ENCODE measurements at regions not wholly inside any gene's neighbourhood (a gene's known extent, or its start where the extent isn't known, plus 50 kb on each side); places are given as distances from the start of the nearest gene placed in this dataset.

DNA sequence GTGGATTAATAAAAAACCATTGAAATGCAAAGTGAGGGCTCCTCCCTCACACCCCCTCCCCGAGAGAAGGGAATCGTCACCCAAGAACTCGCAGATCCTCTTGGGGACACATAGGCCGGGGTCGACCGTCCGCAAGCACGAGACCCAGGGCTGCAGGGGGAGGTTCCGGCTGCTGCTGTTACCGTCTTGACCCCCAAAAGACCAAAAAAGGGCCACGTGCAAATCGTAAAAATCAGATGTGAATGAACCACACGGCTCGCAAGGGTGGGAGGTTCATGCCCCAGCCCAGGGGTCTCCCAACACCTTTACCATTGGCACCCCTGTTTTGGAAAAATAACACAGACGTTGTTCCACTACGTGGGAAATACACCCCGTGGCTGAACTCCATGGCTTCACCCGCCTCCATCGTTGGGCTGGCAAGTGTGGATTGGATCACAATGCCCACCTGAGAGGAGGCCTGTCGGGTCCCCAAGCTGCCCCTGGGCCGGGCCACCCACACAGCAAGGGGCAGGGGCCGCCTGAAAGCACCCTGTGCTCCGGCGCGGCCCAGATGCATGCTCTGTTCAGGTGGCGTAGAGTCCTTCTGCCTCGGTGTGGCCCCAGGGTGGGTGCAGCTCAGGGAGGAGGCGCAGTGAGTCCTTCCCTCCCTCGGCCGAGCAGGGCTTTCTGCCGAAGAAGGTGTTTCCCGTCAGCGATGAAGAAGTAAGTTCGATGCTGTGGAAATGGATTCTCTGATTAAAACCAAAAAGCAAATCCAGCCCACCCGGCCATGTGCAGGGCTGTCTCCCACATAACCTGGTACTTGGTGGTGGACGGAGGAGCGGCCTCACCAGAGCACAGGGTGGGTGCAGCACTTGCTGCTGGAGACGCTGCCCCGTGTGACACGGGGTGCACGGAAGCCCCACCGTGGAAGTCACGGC, 85.0 kb downstream of the YTHDF1 start:
- Histone ChIP-seq H3K4me3 (no peak overlapping the region), H3K36me3 (ENCODE audit: insufficient read depth, low read length) (no peaks in the 10 kb centered on the region), H3K27ac (no peak overlapping the region), H3K9me3 (ENCODE audit: low read depth, low read length) (no peaks in the 10 kb centered on the region), H3K9ac (ENCODE audit: insufficient read length) (no peak overlapping the region)
- TF ChIP-seq FOXP2 (optimal IDR thresholded peaks at IDR 0.05; ENCODE audit: control extremely low read depth, extremely low read length, insufficient read depth) (no peak), POLR2AphosphoS5 (IDR thresholded peaks at IDR 0.05; ENCODE audit: borderline replicate concordance, low read depth, low read length) (no peak), EZH2 (IDR thresholded peaks at IDR 0.05) (no peak)
- no peak for DNase-seq (ENCODE audit: low read depth, low spot score)

DNA sequence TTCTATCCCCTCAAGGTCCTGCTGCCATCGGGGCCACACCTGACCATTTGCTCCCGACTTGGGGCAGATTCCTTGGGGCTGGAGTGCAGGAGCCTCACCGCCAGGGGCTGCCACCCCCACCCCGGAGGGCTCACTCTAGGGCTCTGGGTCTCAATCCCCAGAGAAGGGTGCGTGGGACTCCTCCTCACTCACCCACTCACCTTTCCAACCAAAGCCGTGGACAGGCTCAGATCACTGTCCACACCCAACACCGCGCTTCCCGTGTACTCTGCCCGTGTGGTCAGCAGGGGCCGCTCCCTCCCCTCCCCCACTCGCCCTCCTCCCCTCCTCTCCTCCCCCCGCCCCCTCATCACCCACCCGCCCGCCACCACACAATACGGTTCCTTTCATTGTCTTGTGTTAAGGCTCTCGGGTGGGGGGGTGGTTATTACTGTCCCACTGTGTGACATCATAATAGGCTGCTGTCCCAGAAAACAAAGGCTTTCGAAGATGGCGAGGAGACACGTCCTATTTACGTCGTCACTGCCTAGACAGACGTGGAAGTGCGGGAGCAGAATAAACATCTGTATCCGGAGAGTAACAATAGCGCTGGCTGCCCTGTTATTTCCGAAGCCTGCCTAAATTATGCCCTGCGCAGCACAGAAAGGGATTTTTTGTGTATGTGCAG, 85.8 kb downstream of the YTHDF1 start:
- Histone ChIP-seq H3K27ac (no peak overlapping the region), H3K9me3 (ENCODE audit: low read depth, low read length) (no peaks in the 10 kb centered on the region), H3K9ac (ENCODE audit: insufficient read length) (no peak overlapping the region), H3K4me3 (no peak overlapping the region), H3K36me3 (ENCODE audit: insufficient read depth, low read length) (no peaks in the 10 kb centered on the region)
- no peak for DNase-seq (ENCODE audit: low read depth, low spot score)
- no peak for TF ChIP-seq FOXP2 (optimal IDR thresholded peaks at IDR 0.05; ENCODE audit: control extremely low read depth, extremely low read length, insufficient read depth)
- no peak for TF ChIP-seq EZH2 (IDR thresholded peaks at IDR 0.05)
- TF ChIP-seq POLR2AphosphoS5 (IDR thresholded peaks at IDR 0.05; ENCODE audit: borderline replicate concordance, low read depth, low read length): no peak

DNA sequence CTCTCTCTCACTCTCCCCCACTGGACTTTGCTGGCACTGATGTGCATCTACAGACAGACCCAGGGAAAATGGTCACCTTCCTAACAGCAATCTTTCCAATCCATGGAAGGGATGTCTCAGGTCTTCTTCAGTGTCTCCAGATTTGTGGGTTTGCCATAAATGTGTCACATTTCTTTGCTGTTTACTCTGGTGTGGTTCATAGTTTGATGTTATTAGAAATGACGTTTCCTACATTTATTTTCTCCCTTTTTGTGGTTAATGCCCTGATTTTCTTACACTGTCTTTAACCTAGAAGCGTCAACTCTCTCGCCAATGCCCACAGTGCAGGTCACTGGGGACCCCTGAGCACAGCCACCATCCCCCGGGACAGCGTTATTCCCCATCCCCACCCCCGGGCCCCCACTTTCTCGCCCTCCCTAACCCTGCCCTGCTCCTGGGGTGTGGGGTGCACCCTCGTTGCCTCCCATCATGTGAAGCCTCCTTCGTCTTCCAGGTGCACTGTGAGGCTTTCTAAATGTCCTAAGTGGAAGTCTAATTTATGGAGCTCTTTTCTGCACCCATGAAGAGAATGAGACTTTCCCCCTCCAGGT, 86.5 kb downstream of the YTHDF1 start:
- H3K9ac ChIP-seq (ENCODE audit: insufficient read length): no peak overlapping the region
- TF ChIP-seq EZH2 (IDR thresholded peaks at IDR 0.05) (no peak), POLR2AphosphoS5 (IDR thresholded peaks at IDR 0.05; ENCODE audit: borderline replicate concordance, low read depth, low read length) (no peak), FOXP2 (optimal IDR thresholded peaks at IDR 0.05; ENCODE audit: control extremely low read depth, extremely low read length, insufficient read depth) (no peak)
- H3K9me3 ChIP-seq (ENCODE audit: low read depth, low read length): no peaks in the 10 kb centered on the region
- no peak overlapping the region for H3K4me3 ChIP-seq
- no peak for DNase-seq (ENCODE audit: low read depth, low spot score)
- H3K36me3 ChIP-seq (ENCODE audit: insufficient read depth, low read length): no peaks in the 10 kb centered on the region
- H3K27ac ChIP-seq: no peak overlapping the region

DNA sequence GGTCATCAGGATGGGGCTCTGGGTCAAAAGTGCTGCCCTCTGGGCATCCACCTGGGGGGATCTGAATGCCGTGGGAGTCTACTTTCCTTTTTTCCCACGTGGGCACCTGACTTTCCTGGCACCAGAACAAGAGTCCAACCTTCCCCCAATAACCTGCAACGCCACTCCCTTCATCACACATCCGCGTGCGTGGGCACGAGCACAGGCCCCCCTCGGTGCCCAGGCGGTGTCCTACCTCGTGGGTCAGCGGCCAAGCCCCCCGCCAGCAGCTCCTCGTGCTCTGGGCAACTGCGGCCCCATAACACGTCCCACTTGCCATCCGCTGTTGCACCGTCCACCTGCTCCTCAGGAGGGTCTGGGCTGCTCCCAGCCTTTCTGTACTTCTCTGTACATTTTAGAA, 87.0 kb downstream of the YTHDF1 start:
- DNase-seq (ENCODE audit: low read depth, low spot score): no peak
- Histone ChIP-seq H3K9me3 (ENCODE audit: low read depth, low read length) (no peaks in the 10 kb centered on the region), H3K27ac (no peak overlapping the region), H3K9ac (ENCODE audit: insufficient read length) (no peak overlapping the region), H3K36me3 (ENCODE audit: insufficient read depth, low read length) (no peaks in the 10 kb centered on the region), H3K4me3 (no peak overlapping the region)
- no peak for TF ChIP-seq EZH2 (IDR thresholded peaks at IDR 0.05)
- no peak for TF ChIP-seq FOXP2 (optimal IDR thresholded peaks at IDR 0.05; ENCODE audit: control extremely low read depth, extremely low read length, insufficient read depth)
- TF ChIP-seq POLR2AphosphoS5 (IDR thresholded peaks at IDR 0.05; ENCODE audit: borderline replicate concordance, low read depth, low read length): no peak

DNA sequence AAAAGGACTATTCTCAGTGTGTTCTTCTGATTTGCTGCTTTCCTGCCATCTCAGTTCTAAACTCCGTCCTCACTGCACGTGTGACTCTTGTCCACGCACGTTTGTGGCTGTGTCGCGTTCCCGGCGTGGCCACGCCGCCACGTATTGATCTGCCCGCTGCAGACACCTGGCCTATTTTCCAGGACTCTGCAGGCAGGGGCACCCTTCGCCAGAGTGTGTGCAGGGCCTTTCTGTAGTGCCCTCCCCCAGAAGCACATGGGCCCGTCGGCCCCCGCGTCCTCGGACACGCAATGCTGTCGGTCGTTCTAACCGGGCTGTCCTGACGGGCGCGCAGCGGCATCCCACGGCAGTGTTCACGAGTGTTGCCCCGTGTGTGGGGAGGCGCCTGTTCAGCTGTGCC, 87.6 kb downstream of the YTHDF1 start:
- H3K9ac ChIP-seq (ENCODE audit: insufficient read length): no peak overlapping the region
- H3K36me3 ChIP-seq (ENCODE audit: insufficient read depth, low read length): no peaks in the 10 kb centered on the region
- TF ChIP-seq FOXP2 (optimal IDR thresholded peaks at IDR 0.05; ENCODE audit: control extremely low read depth, extremely low read length, insufficient read depth): no peak
- no peak for TF ChIP-seq EZH2 (IDR thresholded peaks at IDR 0.05)
- TF ChIP-seq POLR2AphosphoS5 (IDR thresholded peaks at IDR 0.05; ENCODE audit: borderline replicate concordance, low read depth, low read length): no peak
- no peak overlapping the region for H3K27ac ChIP-seq
- no peaks in the 10 kb centered on the region for H3K9me3 ChIP-seq (ENCODE audit: low read depth, low read length)
- no peak overlapping the region for H3K4me3 ChIP-seq
- DNase-seq (ENCODE audit: low read depth, low spot score): no peak

DNA sequence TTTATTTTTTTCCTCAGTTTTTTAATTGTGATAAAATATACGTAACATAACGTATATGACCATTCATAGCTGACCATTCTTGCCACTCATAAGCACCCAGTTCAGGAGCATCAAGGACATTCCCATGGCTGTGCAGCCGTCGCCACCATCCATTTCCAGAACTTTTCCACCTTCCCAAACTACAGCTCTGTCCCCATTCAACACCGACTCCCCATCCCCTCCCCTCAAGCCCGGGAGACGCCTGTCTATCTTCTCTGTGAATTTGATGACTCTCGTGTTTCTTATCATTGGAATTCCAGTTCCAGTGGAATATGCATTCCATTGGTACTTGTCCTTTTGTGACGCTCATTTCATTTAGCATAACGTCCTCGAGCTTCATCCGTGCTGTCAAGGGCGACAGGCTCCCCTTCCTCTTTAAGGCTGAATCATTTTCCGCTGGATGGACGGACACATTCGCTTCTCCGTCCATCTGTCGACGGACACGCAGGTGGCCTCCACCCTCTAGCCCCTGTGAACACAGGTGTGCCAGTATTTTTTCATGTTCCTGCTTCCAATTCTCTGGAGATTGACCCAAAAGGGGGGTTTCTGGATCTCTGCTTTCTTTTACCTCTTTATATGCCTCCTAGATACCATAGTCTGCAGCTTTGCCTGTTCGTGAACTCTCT, 88.1 kb downstream of the YTHDF1 start:
- DNase-seq (ENCODE audit: low read depth, low spot score): no peak
- Histone ChIP-seq H3K27ac (no peak overlapping the region), H3K4me3 (no peak overlapping the region), H3K36me3 (ENCODE audit: insufficient read depth, low read length) (no peaks in the 10 kb centered on the region), H3K9me3 (ENCODE audit: low read depth, low read length) (no peaks in the 10 kb centered on the region), H3K9ac (ENCODE audit: insufficient read length) (no peak overlapping the region)
- no peak for TF ChIP-seq FOXP2 (optimal IDR thresholded peaks at IDR 0.05; ENCODE audit: control extremely low read depth, extremely low read length, insufficient read depth)
- TF ChIP-seq EZH2 (IDR thresholded peaks at IDR 0.05): no peak
- TF ChIP-seq POLR2AphosphoS5 (IDR thresholded peaks at IDR 0.05; ENCODE audit: borderline replicate concordance, low read depth, low read length): no peak

DNA sequence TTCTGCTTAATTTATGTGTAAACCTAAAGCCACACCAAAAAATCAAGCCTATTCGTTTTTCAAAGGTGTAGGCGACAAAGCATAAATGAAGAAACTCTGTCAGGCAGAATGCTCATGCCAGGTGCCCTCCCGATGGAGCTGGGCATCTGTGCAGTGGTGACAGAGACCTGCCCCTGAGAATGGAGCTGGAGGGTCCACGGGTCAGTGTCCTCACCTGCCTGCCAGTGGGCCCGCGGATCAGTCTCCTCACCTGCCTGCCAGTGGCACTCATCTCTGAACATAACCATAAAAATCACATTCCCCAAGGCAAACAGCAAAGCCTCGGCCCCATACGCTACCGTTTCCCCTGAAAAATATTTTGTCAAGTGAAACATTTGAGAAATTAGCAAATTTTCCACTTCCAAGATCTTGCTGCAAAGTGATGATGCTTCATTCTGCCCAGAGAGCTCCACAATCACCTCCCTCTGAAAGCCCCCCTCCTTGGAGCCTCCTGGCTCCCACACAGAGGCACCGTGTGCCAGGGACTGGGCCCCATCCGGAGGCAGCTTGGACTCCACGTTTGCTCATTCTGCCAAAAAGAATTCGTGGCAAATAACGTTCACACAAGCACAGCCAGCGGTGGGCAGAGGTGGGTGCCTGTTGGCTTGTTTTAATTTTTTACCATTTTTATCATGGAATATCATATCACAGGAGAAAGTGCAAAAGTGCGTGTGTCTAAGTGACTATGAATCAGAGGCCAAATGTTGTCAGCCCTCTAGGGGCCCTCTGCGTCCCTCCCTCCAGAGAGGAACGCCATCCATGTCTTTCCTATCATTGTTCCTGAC, 88.8 kb downstream of the YTHDF1 start:
- no peak overlapping the region for H3K4me3 ChIP-seq
- H3K36me3 ChIP-seq (ENCODE audit: insufficient read depth, low read length): no peaks in the 10 kb centered on the region
- TF ChIP-seq EZH2 (IDR thresholded peaks at IDR 0.05) (no peak), POLR2AphosphoS5 (IDR thresholded peaks at IDR 0.05; ENCODE audit: borderline replicate concordance, low read depth, low read length) (no peak), FOXP2 (optimal IDR thresholded peaks at IDR 0.05; ENCODE audit: control extremely low read depth, extremely low read length, insufficient read depth) (no peak)
- no peak overlapping the region for H3K9ac ChIP-seq (ENCODE audit: insufficient read length)
- no peaks in the 10 kb centered on the region for H3K9me3 ChIP-seq (ENCODE audit: low read depth, low read length)
- DNase-seq (ENCODE audit: low read depth, low spot score): no peak
- H3K27ac ChIP-seq: no peak overlapping the region

All from SK-N-MC (cell line).